GM13977 (cell line): ENCODE measurements at regions not wholly inside any gene's neighbourhood (a gene's known extent, or its start where the extent isn't known, plus 50 kb on each side); places are given as distances from the start of the nearest gene placed in this dataset.

Source experiments
- DNase-seq: peaks from one replicate; pipeline ENCODE4 v3.0.0; 2012; ENCODE audit warnings: low spot score
- in situ Hi-C: fragments of 300-500 bp; cut with MboI; formaldehyde crosslinking; loops from one replicate; pipeline ENCODE4 v1.12.0; 2022; ENCODE audit warnings: low sequenced_read_pairs, low pct_unique_long_range_greater_than_20kb, mixed read lengths, inconsistent platforms; ENCODE audit not compliant: unreplicated experiment
- TF ChIP-seq, protein P1 (sequence below): IDR thresholded peaks from 2 replicates; pipeline ENCODE4 v1.5.1; 2012; ENCODE audit warnings: mild to moderate bottlenecking, control low read depth; ENCODE audit not compliant: insufficient read depth; ENCODE audit errors: extremely low read depth, missing control alignments

DNA sequence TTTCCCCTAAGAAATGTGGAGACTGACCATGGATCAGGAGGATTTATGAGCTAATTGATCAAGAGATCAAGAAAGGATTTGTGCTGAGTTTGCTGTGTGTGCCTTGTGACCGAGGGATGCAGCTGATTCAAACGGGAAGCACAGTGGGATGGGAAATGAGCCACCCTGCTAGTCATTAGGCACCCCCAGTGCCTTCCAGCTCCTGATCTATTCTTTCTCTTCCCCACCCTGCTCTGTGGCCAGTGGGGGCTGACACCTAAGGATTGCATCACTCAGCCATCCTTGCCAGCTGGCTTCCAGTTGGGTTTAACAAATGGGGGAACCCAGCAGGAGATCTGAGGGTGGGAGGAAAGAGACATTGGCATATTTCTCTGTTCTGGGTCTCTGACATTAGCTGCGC lies 132.2 kb upstream of the CXCR4 start:
- in situ Hi-C loops, result no loop called here
- DNase-seq, result no peak
- TF ChIP-seq, protein P1, sequence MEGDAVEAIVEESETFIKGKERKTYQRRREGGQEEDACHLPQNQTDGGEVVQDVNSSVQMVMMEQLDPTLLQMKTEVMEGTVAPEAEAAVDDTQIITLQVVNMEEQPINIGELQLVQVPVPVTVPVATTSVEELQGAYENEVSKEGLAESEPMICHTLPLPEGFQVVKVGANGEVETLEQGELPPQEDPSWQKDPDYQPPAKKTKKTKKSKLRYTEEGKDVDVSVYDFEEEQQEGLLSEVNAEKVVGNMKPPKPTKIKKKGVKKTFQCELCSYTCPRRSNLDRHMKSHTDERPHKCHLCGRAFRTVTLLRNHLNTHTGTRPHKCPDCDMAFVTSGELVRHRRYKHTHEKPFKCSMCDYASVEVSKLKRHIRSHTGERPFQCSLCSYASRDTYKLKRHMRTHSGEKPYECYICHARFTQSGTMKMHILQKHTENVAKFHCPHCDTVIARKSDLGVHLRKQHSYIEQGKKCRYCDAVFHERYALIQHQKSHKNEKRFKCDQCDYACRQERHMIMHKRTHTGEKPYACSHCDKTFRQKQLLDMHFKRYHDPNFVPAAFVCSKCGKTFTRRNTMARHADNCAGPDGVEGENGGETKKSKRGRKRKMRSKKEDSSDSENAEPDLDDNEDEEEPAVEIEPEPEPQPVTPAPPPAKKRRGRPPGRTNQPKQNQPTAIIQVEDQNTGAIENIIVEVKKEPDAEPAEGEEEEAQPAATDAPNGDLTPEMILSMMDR, result no peak

DNA sequence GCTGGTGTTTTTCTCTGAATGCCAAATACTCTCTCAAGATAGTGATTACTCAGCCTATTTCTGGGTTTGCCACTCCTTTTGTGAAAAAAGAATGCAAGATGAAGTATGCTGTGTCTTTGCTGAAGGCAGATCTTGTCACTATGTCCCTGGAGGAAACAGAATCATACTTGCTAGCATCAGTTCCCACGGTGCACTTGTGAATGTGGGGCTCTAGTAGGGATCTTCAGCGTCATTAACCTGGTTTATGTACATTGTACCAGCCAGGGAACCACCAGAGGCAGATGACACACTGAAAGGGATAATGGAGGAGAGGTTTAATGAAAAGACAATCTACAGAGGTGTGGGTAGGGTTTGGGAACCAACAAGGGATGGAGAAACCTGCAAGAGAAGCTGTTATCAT lies 131.0 kb upstream of the CXCR4 start:
- TF ChIP-seq, protein P1, result no peak
- in situ Hi-C loops, result no loop called here
- no peak for DNase-seq

DNA sequence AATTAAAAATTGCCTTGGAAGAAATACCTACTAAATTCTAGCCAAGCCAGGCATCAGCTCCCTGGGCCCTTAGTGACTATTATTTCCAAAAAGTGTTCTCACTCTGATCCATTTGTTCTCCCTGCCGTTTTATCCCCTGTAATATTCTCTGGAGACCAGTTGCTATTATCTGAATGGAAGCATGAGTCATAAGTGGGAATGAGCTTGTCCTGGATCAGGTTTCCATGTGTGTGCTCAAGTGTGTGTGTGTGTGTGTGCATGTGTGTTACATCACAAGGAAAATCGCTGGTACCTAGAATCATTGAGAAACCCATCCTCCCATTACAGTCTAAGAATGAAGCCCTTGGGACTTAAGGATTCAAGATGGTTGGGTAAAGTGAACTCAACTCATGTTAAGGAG lies 130.3 kb upstream of the CXCR4 start:
- no peak for DNase-seq
- in situ Hi-C loops, result no loop called here
- TF ChIP-seq, protein P1, result no peak

DNA sequence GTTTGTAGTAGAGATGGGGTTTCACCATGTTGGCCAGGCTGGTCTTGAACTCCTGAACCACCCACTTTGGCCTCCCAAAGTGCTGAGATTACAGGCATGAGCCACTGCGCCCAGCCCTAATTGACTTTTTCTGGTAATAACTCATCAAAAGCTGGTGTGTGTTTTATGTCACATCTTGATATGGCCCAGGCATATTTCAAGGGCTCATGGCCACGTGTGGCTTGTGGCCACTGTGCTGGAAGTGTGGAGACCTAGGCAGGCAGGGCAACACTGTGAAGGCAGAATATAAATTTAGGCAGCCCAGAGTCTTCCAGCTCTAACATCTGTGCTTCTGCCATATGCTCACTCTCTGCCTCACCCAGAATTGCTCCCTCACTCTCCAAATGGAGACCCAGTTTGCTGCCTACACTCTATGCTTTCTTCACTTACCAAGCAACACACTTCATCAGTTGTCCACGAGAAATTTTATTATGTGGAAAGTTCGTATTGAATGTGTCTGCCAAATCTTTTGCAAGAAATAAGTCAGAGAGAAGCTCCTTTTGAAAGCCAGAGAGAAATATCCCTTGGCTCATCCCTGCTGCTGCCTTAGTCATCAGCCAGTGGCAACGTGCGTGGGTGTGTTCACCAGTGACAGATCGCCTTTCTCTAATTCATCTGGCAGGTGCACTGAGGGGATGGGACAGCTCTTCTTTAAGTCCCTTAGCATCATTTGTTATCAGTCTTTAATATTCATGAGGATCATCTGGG lies 129.4 kb upstream of the CXCR4 start:
- in situ Hi-C loops, result no loop called here
- no peak for DNase-seq
- TF ChIP-seq, protein P1, result no peak

DNA sequence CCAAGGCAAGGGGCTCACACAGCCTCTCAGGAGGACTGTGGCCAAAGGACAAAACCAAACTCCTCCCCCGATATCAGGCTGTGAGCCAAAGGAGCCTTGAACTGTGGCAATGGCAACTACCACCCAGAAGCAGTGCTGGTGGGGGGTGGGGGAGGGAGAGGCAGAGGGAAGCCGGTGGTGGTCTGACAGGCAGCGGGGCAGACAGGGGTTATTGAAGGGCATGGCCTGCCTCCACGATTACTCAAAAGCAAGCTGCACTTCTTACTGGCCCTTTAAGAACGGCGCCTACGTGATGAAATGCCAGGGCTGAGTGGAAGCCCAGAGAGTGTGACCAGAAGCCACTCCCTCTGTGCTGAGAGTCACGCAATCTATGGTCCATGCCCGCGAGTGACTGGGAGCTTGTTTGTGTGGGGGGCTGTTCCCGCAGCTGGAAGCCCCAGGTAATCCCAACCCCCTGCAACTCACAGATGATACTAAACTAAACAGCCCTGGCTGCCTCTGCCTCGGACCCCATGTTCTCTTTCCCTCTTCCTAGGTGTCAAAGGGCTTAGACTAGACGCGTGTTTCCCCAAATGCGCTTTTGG lies 128.2 kb upstream of the CXCR4 start:
- TF ChIP-seq, protein P1, result no peak
- in situ Hi-C loops, result no loop called here
- DNase-seq, result no peak

DNA sequence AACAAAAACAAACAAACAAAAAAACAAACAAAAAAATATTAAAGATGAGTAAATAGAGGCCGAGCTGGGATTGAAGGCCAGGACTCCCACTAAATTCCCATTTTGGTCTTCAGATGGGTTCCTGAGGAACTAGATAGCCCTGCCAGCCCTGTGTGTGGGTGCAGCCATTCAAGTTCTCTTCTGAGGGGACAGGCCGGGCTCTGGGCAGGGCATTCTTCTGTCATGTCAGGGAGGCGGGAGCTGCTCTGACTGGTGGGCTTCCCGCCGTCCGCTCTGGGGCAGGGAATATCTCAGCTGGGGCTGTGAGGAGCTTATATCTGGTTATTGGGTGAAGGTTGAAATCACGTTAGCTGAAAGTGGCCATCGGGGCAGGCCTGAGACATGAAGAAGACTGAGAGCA lies 127.3 kb upstream of the CXCR4 start:
- in situ Hi-C loops, result no loop called here
- DNase-seq, result no peak

More for the DNA sequence above, 127.3 kb upstream of the CXCR4 start:
- TF ChIP-seq, protein P1, result no peak
